ENCODE measurements at regions not wholly inside any gene's neighbourhood (a gene's known extent, or its start where the extent isn't known, plus 50 kb on each side); places are given as distances from the start of the nearest gene placed in this dataset.
A peak's percentile ranks its signal among the peaks of the same experiment; 100 is the strongest.
"Not testable (repeated sequence)": the region's sequence is repeated elsewhere in the genome, so short reads cannot be mapped to it uniquely, and the experiment has no call there.

- no peak for DNase-seq (ENCODE audit: low read depth)
These were observed 142.0 kb upstream of the KCNJ15 start for GRCh38 chr21:38114717-38115333.

- DNase-seq (ENCODE audit: low read depth): no peak
These were observed 140.9 kb upstream of the KCNJ15 start for GRCh38 chr21:38115870-38116269.

- DNase-seq (ENCODE audit: low read depth): no peak
These were observed 137.0 kb upstream of the KCNJ15 start for GRCh38 chr21:38119793-38120192.

GRCh38 chr21:38120679-38120983 lies 136.2 kb upstream of the KCNJ15 start:
- DNase-seq (ENCODE audit: low read depth): not testable (repeated sequence)

- DNase-seq (ENCODE audit: low read depth): no peak
These were observed 135.6 kb upstream of the KCNJ15 start for GRCh38 chr21:38120984-38121855.

- no peak for DNase-seq (ENCODE audit: low read depth)
These were observed 134.7 kb upstream of the KCNJ15 start for GRCh38 chr21:38121888-38122720.

GRCh38 chr21:38123626-38124025 lies 133.2 kb upstream of the KCNJ15 start:
- no peak for DNase-seq (ENCODE audit: low read depth)

GRCh38 chr21:38126666-38127303 lies 130.0 kb upstream of the KCNJ15 start:
- peak; percentile 19 for DNase-seq (ENCODE audit: low read depth)

GRCh38 chr21:38129711-38130110 lies 127.1 kb upstream of the KCNJ15 start:
- DNase-seq (ENCODE audit: low read depth): no peak

GRCh38 chr21:38133240-38133639 lies 123.6 kb upstream of the KCNJ15 start:
- DNase-seq (ENCODE audit: low read depth): no peak

GRCh38 chr21:38134084-38134873 lies 122.5 kb upstream of the KCNJ15 start:
- DNase-seq (ENCODE audit: low read depth): no peak

GRCh38 chr21:38136201-38136600 lies 120.6 kb upstream of the KCNJ15 start:
- DNase-seq (ENCODE audit: low read depth): no peak

GRCh38 chr21:38139380-38140168 lies 117.2 kb upstream of the KCNJ15 start:
- DNase-seq (ENCODE audit: low read depth): no peak

- DNase-seq (ENCODE audit: low read depth): peak; percentile 61
These were observed 116.4 kb upstream of the KCNJ15 start for GRCh38 chr21:38140207-38140903.

- no peak for DNase-seq (ENCODE audit: low read depth)
These were observed 114.6 kb upstream of the KCNJ15 start for GRCh38 chr21:38142224-38142623.

GRCh38 chr21:38144193-38144592 lies 112.6 kb upstream of the KCNJ15 start:
- no peak for DNase-seq (ENCODE audit: low read depth)

- no peak for DNase-seq (ENCODE audit: low read depth)
These were observed 111.7 kb upstream of the KCNJ15 start for GRCh38 chr21:38145104-38145503.

GRCh38 chr21:38147391-38147790 lies 109.4 kb upstream of the KCNJ15 start:
- DNase-seq (ENCODE audit: low read depth): no peak

GRCh38 chr21:38148046-38148445 lies 108.7 kb upstream of the KCNJ15 start:
- DNase-seq (ENCODE audit: low read depth): no peak

- no peak for DNase-seq (ENCODE audit: low read depth)
These were observed 105.7 kb upstream of the KCNJ15 start for GRCh38 chr21:38151021-38151645.

Data from stromal cell of bone marrow (primary cell).